Uterus (tissue), 3 donors: ENCODE measurements at regions not wholly inside any gene's neighbourhood (a gene's known extent, or its start where the extent isn't known, plus 50 kb on each side); places are given as distances from the start of the nearest gene placed in this dataset.

Experiments
- DNase-seq, 2 donors: peaks; one replicate each; pipeline ENCODE4 v3.0.0-alpha.2; 2019 to 2020
- H3K27ac ChIP-seq, 2 donors: fragments of 200-600 bp; sonication (generic); 1 replicate in 1 of 2; 2 replicates in 1 of 2; pipeline ENCODE4 v1.5.1; 2016 to 2018
- H3K27me3 ChIP-seq, 2 donors: fragments of 200-600 bp; sonication (generic); one replicate each; pipeline ENCODE4 v1.5.1; 2018 to 2019; ENCODE audit warnings: control low read depth in 1 of 2
- H3K36me3 ChIP-seq, 2 donors: fragments of 200-600 bp; sonication (generic); one replicate each; pipeline ENCODE4 v1.5.1; 2019; ENCODE audit warnings: control low read depth in 1 of 2
- H3K4me1 ChIP-seq, 2 donors: fragments of 200-600 bp; sonication (generic); one replicate each; pipeline ENCODE4 v1.5.1; 2018 to 2019; ENCODE audit warnings: control low read depth in 1 of 2
- H3K4me3 ChIP-seq, 2 donors: fragments of 200-600 bp; sonication (generic); 1 replicate in 1 of 2; 2 replicates in 1 of 2; pipeline ENCODE4 v1.5.1; 2018 to 2019; ENCODE audit warnings: mild to moderate bottlenecking in 1 of 2
- H3K9me3 ChIP-seq, 2 donors: fragments of 200-600 bp; sonication (generic); one replicate each; pipeline ENCODE4 v1.5.1; 2019; ENCODE audit warnings: control low read depth in 1 of 2
- CTCF ChIP-seq, 4 experiments: fragments of 200-600 bp in 2 of 4; fragments of 450-650 bp in 2 of 4; sonication (generic) in 2 of 4; IDR thresholded peaks; one replicate each; pipeline ENCODE4 v1.5.1; 2016 to 2019; ENCODE audit warnings: antibody characterized with exemption in 4 of 4, mild to moderate bottlenecking in 2 of 4, moderate library complexity in 1 of 4
- POLR2A ChIP-seq, 2 donors: fragments of 450-650 bp; IDR thresholded peaks; one replicate each; pipeline ENCODE4 v1.6.1; 2016; ENCODE audit warnings: antibody characterized with exemption in 2 of 2, mild to moderate bottlenecking in 1 of 2, moderate library complexity in 1 of 2
- intact Hi-C: fragments of 100-400 bp; cut with DNase I; formaldehyde crosslinking; loops from one replicate; pipeline ENCODE4 v1.15.1; 2023; ENCODE audit warnings: low total_unique reads
- donor health status: DM: yes; HTN: yes; CAD: no.

GRCh38 chr19:27974082-27974513 is 1238.9 kb downstream of the UQCRFS1 start:
- Histone ChIP-seq H3K9me3 (no peaks in the 10 kb centered on the region), H3K27me3 (no peaks in the 10 kb centered on the region), H3K36me3 (no peaks in the 10 kb centered on the region), H3K27ac (no peak overlapping the region), H3K4me1 (no peaks in the 10 kb centered on the region), H3K4me3 (no peak overlapping the region)
- intact Hi-C loops: loop anchor here (10.0 kb wide), 1 partner anchor 351 kb away; no protein-coding TSS in a partner anchor
- TF ChIP-seq POLR2A (IDR thresholded peaks at IDR 0.05) (no peak), CTCF (IDR thresholded peaks at IDR 0.05) (peak; percentile 33 to 57 (median 49))
- no peak for DNase-seq

GRCh38 chr19:27972291-27973040 is 1240.5 kb downstream of the UQCRFS1 start:
- DNase-seq: no peak

GRCh38 chr19:27971869-27972268 is 1241.1 kb downstream of the UQCRFS1 start:
- Histone ChIP-seq H3K9me3 (no peaks in the 10 kb centered on the region), H3K4me1 (no peaks in the 10 kb centered on the region), H3K27me3 (no peaks in the 10 kb centered on the region), H3K36me3 (no peaks in the 10 kb centered on the region), H3K4me3 (no peak overlapping the region), H3K27ac (no peak overlapping the region)
- TF ChIP-seq POLR2A (IDR thresholded peaks at IDR 0.05) (no peak), CTCF (IDR thresholded peaks at IDR 0.05) (no peak)
- no peak for DNase-seq
- intact Hi-C loops: loop anchor here (10.0 kb wide), 1 partner anchor 353 kb away; no protein-coding TSS in a partner anchor

More at GRCh38 chr19:27972291-27973040, 1240.5 kb downstream of the UQCRFS1 start:
- no peak for TF ChIP-seq CTCF (IDR thresholded peaks at IDR 0.05)
- TF ChIP-seq POLR2A (IDR thresholded peaks at IDR 0.05): no peak
- no peaks in the 10 kb centered on the region for H3K36me3 ChIP-seq
- no peak overlapping the region for H3K4me3 ChIP-seq
- no peaks in the 10 kb centered on the region for H3K9me3 ChIP-seq
- intact Hi-C loops: loop anchor here (10.0 kb wide), 1 partner anchor 352 kb away; no protein-coding TSS in a partner anchor
- no peaks in the 10 kb centered on the region for H3K27me3 ChIP-seq
- H3K4me1 ChIP-seq: no peaks in the 10 kb centered on the region
- no peak overlapping the region for H3K27ac ChIP-seq

GRCh38 chr19:27971071-27971470 is 1241.9 kb downstream of the UQCRFS1 start:
- H3K4me3 ChIP-seq: no peak overlapping the region
- H3K36me3 ChIP-seq: no peaks in the 10 kb centered on the region
- TF ChIP-seq CTCF (IDR thresholded peaks at IDR 0.05) (no peak), POLR2A (IDR thresholded peaks at IDR 0.05) (no peak)
- H3K27me3 ChIP-seq: no peaks in the 10 kb centered on the region
- H3K27ac ChIP-seq: no peak overlapping the region
- no peaks in the 10 kb centered on the region for H3K4me1 ChIP-seq
- intact Hi-C loops: loop anchor here (10.0 kb wide), 1 partner anchor 354 kb away; no protein-coding TSS in a partner anchor
- no peaks in the 10 kb centered on the region for H3K9me3 ChIP-seq
- DNase-seq: no peak

GRCh38 chr19:27966390-27966816 is 1246.5 kb downstream of the UQCRFS1 start:
- intact Hi-C loops: no loop called here
- peak; percentile 35 to 39 (median 37) for TF ChIP-seq CTCF (IDR thresholded peaks at IDR 0.05)
- no peak for TF ChIP-seq POLR2A (IDR thresholded peaks at IDR 0.05)
- Histone ChIP-seq H3K4me3 (no peak overlapping the region), H3K27ac (no peak overlapping the region), H3K4me1 (no peaks in the 10 kb centered on the region), H3K36me3 (no peaks in the 10 kb centered on the region), H3K9me3 (no peaks in the 10 kb centered on the region), H3K27me3 (no peaks in the 10 kb centered on the region)
- no peak for DNase-seq
